ENCODE measurements at regions not wholly inside any gene's neighbourhood (a gene's known extent, or its start where the extent isn't known, plus 50 kb on each side); places are given as distances from the start of the nearest gene placed in this dataset.
"Not testable (repeated sequence)": the region's sequence is repeated elsewhere in the genome, so short reads cannot be mapped to it uniquely, and the experiment has no call there.

DNA sequence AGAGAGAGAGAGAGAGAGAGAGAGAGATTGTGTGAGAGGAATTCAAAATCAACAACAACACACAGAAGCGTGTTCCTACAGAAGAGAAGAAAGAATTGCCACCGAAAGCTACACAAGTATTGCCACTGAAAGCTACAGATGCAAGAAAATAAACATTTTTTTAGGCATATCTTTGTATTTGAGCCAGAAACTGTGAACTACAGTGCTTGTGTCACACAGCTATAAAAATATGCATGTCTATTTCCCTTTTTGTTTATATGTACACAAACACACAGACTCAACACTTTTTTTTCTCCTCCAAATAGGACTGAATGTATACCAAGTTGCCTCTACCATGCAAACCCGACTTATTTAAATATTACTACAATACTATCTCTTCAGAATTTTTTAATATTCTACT lies 290.4 kb downstream of the SLITRK5 start:
- Mint-ChIP-seq H3K4me1 (no peaks in the 10 kb centered on the region), H3K36me3 (ENCODE audit: low read depth) (no peaks in the 10 kb centered on the region), H3K4me3 (no peak overlapping the region), H3K27me3 (no peaks in the 10 kb centered on the region), H3K27ac (no peak overlapping the region), H3K9me3 (peaks cover 3% of the 10 kb centered on the region)
- POLR2A ChIA-PET, result no interaction called here
- CTCF ChIA-PET, result no interaction called here
- DNase-seq, result no peak

GRCh38 chr13:87972568-87972967 lies 301.4 kb downstream of the SLITRK5 start:
- H3K27me3 Mint-ChIP-seq, result no peaks in the 10 kb centered on the region
- H3K27ac Mint-ChIP-seq, result no peak overlapping the region
- POLR2A ChIA-PET, result no interaction called here
- no peaks in the 10 kb centered on the region for H3K36me3 Mint-ChIP-seq (ENCODE audit: low read depth)
- no peak overlapping the region for H3K4me3 Mint-ChIP-seq
- no peak for DNase-seq
- H3K4me1 Mint-ChIP-seq, result no peaks in the 10 kb centered on the region
- CTCF ChIA-PET, result no interaction called here
- peaks cover 7% of the 10 kb centered on the region for H3K9me3 Mint-ChIP-seq

GRCh38 chr13:87975035-87975434 lies 303.9 kb downstream of the SLITRK5 start:
- H3K4me3 Mint-ChIP-seq, result no peak overlapping the region
- H3K27me3 Mint-ChIP-seq, result no peaks in the 10 kb centered on the region
- H3K36me3 Mint-ChIP-seq (ENCODE audit: low read depth), result no peaks in the 10 kb centered on the region
- POLR2A ChIA-PET, result no interaction called here
- CTCF ChIA-PET, result no interaction called here
- no peaks in the 10 kb centered on the region for H3K4me1 Mint-ChIP-seq
- no peak for DNase-seq
- H3K9me3 Mint-ChIP-seq, result peaks cover 7% of the 10 kb centered on the region
- H3K27ac Mint-ChIP-seq, result no peak overlapping the region

DNA sequence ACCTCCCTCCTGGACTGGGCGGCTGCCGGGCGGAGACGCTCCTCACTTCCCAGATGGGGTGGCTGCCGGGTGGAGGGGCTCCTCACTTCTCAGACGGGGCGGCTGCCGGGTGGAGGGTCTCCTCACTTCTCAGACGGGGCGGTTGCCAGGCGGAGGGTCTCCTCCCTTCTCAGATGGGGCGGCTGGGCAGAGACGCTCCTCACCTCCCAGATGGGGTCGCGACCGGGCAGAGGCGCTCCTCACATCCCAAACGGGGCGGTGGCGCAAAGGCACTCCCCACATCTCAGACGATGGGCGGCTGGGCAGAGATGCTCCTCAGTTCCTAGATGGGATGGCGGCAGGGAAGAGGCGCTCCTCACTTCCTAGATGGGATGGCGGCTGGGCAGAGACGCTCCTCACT lies 305.5 kb downstream of the SLITRK5 start:
- POLR2A ChIA-PET; H3K27ac Mint-ChIP-seq; DNase-seq; H3K27me3 Mint-ChIP-seq; H3K4me3 Mint-ChIP-seq; CTCF ChIA-PET; H3K4me1 Mint-ChIP-seq; H3K36me3 Mint-ChIP-seq (ENCODE audit: low read depth); H3K9me3 Mint-ChIP-seq: not testable (repeated sequence)

DNA sequence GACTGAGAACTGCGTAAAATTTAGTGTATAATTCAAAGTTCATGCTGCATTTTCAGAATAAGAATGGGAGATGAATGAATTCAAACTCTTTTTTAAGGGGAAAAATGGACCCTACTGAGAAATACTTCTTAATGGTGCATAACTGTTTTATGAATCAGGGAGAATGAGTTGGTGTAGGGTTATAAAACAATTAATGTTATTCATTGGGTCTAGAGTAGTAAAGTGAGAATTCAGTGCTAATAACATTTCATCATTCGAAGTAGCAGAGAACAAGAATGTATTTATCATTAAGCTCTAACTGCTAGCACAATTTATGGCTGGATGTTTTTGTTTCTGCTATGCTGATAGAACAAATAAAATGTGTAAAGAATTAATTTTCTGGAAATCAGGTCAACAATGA lies 310.2 kb downstream of the SLITRK5 start:
- CTCF ChIA-PET, result no interaction called here
- peaks cover 4% of the 10 kb centered on the region for H3K9me3 Mint-ChIP-seq
- DNase-seq, result no peak
- H3K4me1 Mint-ChIP-seq, result no peaks in the 10 kb centered on the region
- H3K27ac Mint-ChIP-seq, result no peak overlapping the region
- no peaks in the 10 kb centered on the region for H3K36me3 Mint-ChIP-seq (ENCODE audit: low read depth)
- POLR2A ChIA-PET, result no interaction called here
- no peak overlapping the region for H3K4me3 Mint-ChIP-seq
- no peaks in the 10 kb centered on the region for H3K27me3 Mint-ChIP-seq

GRCh38 chr13:87982400-87982799 lies 311.2 kb downstream of the SLITRK5 start:
- ChIA-PET POLR2A (no interaction called here), CTCF (no interaction called here)
- DNase-seq, result no peak
- Mint-ChIP-seq H3K36me3 (ENCODE audit: low read depth) (no peaks in the 10 kb centered on the region), H3K9me3 (peaks cover 4% of the 10 kb centered on the region), H3K4me3 (no peak overlapping the region), H3K4me1 (no peaks in the 10 kb centered on the region), H3K27me3 (no peaks in the 10 kb centered on the region), H3K27ac (no peak overlapping the region)

- Mint-ChIP-seq H3K27me3 (no peaks in the 10 kb centered on the region), H3K4me1 (no peaks in the 10 kb centered on the region), H3K27ac (no peak overlapping the region), H3K9me3 (peaks cover 4% of the 10 kb centered on the region), H3K36me3 (ENCODE audit: low read depth) (no peaks in the 10 kb centered on the region), H3K4me3 (no peak overlapping the region)
- POLR2A ChIA-PET, result no interaction called here
- CTCF ChIA-PET, result no interaction called here
- no peak for DNase-seq
Measured at GRCh38 chr13:87986639-87987250, 315.6 kb downstream of the SLITRK5 start.

- Mint-ChIP-seq H3K9me3 (peaks cover 5% of the 10 kb centered on the region), H3K36me3 (ENCODE audit: low read depth) (no peaks in the 10 kb centered on the region), H3K4me1 (no peaks in the 10 kb centered on the region), H3K27ac (no peak overlapping the region), H3K27me3 (no peaks in the 10 kb centered on the region), H3K4me3 (no peak overlapping the region)
- ChIA-PET POLR2A (no interaction called here), CTCF (no interaction called here)
- no peak for DNase-seq
Measured at GRCh38 chr13:87998081-87998480, 326.9 kb downstream of the SLITRK5 start.

DNA sequence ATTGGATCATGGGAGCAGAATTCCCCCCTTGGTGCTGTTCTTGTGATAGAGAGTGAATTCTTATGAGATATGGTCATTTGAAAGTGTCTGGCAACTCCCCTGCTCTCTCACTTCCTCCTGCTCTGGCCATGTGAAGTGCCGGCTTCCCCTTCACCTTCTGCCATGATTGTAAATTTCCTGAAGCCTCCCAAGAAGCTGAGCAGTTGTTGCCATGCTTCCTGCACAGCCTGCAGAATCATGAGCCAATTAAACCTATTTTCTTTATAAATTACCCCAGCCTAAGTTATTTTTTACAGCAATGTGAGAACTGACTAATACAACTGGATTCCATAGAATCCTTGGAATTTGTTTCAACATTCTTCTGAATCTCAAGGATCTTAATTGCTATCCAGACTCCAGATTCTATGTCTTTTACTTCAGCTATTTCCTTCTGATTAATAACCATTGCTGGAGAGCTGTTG lies 328.1 kb downstream of the SLITRK5 start:
- Mint-ChIP-seq H3K4me1 (no peaks in the 10 kb centered on the region), H3K9me3 (peaks cover 3% of the 10 kb centered on the region), H3K4me3 (no peak overlapping the region), H3K27me3 (no peaks in the 10 kb centered on the region), H3K27ac (no peak overlapping the region), H3K36me3 (ENCODE audit: low read depth) (no peaks in the 10 kb centered on the region)
- ChIA-PET POLR2A (no interaction called here), CTCF (no interaction called here)
- no peak for DNase-seq

DNA sequence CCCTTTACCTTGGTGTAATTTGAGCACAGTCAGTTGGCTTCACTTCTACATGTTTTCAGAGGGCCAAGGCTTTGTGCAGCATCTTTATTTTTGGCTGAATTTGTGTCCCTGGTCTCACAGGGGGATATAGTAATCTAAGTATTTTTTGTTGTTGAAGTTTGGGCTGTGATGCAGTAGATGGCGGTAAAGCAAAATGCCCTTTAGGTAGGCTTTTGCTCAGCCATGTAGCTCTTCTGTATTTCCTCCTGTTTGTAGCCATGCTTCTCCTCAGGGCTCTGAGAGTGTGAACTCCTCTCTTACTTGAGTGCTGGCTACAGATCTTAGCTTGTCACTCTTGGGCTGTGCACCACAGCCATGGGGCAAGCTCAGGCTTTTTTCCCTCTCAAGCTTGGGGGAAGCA lies 328.6 kb downstream of the SLITRK5 start:
- ChIA-PET POLR2A (no interaction called here), CTCF (no interaction called here)
- H3K36me3 Mint-ChIP-seq (ENCODE audit: low read depth), result no peaks in the 10 kb centered on the region
- no peaks in the 10 kb centered on the region for H3K4me1 Mint-ChIP-seq
- H3K9me3 Mint-ChIP-seq, result peaks cover 3% of the 10 kb centered on the region
- no peaks in the 10 kb centered on the region for H3K27me3 Mint-ChIP-seq
- DNase-seq, result no peak
- H3K27ac Mint-ChIP-seq, result no peak overlapping the region
- no peak overlapping the region for H3K4me3 Mint-ChIP-seq

- no peak for DNase-seq
- Mint-ChIP-seq H3K27me3 (no peaks in the 10 kb centered on the region), H3K4me1 (no peaks in the 10 kb centered on the region), H3K36me3 (ENCODE audit: low read depth) (no peaks in the 10 kb centered on the region), H3K9me3 (peaks cover 3% of the 10 kb centered on the region), H3K27ac (no peak overlapping the region), H3K4me3 (no peak overlapping the region)
- ChIA-PET POLR2A (no interaction called here), CTCF (no interaction called here)
Measured at GRCh38 chr13:88000239-88000638, 329.1 kb downstream of the SLITRK5 start.

- CTCF ChIA-PET, result no interaction called here
- Mint-ChIP-seq H3K9me3 (peaks cover 3% of the 10 kb centered on the region), H3K4me1 (no peaks in the 10 kb centered on the region), H3K4me3 (no peak overlapping the region), H3K36me3 (ENCODE audit: low read depth) (no peaks in the 10 kb centered on the region), H3K27ac (no peak overlapping the region), H3K27me3 (no peaks in the 10 kb centered on the region)
- POLR2A ChIA-PET, result no interaction called here
- DNase-seq, result no peak
Measured at GRCh38 chr13:88000787-88001186, 329.6 kb downstream of the SLITRK5 start.

DNA sequence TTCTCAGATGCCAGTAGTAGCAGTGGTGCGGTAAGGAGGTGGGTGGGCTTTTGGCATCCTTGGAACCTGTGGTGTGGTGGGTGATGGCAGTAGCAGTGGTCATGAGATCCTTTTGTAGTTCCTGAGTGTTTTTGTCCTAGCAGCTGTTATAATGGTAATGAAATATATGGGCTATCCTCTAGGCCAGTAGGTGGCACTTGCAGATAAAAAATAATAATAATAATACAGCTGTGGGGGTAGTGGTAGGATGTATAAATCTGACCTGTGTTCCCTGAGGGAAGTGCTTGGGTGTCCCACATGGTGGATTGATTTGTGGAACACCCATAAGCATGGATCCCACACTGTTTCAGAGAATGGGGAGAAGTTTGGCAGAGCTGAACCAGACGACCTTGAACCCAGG lies 334.0 kb downstream of the SLITRK5 start:
- no peak overlapping the region for H3K27ac Mint-ChIP-seq
- no peaks in the 10 kb centered on the region for H3K4me1 Mint-ChIP-seq
- no peaks in the 10 kb centered on the region for H3K27me3 Mint-ChIP-seq
- H3K36me3 Mint-ChIP-seq (ENCODE audit: low read depth), result no peaks in the 10 kb centered on the region
- ChIA-PET CTCF (no interaction called here), POLR2A (no interaction called here)
- no peak for DNase-seq
- H3K9me3 Mint-ChIP-seq, result no peaks in the 10 kb centered on the region
- no peak overlapping the region for H3K4me3 Mint-ChIP-seq

- Mint-ChIP-seq H3K36me3 (ENCODE audit: low read depth) (no peaks in the 10 kb centered on the region), H3K9me3 (peaks cover 12% of the 10 kb centered on the region), H3K4me1 (no peaks in the 10 kb centered on the region), H3K4me3 (no peak overlapping the region), H3K27me3 (no peaks in the 10 kb centered on the region), H3K27ac (no peak overlapping the region)
- CTCF ChIA-PET, result no interaction called here
- POLR2A ChIA-PET, result no interaction called here
- DNase-seq, result no peak
Measured at GRCh38 chr13:88014527-88014926, 343.4 kb downstream of the SLITRK5 start.

Data from activated CD4-positive, alpha-beta memory T cell treated with anti-CD3 and anti-CD28 coated beads, Interleukin-2, amount 10 ng/mL, durations not matched to agents 7 days and 5 days (primary cell).